Ovary (tissue), 7 donors: ENCODE measurements at regions not wholly inside any gene's neighbourhood (a gene's known extent, or its start where the extent isn't known, plus 50 kb on each side); places are given as distances from the start of the nearest gene placed in this dataset.
"Not testable (repeated sequence)": the region's sequence is repeated elsewhere in the genome, so short reads cannot be mapped to it uniquely, and the experiment has no call there.

Experiments
- DNase-seq, 5 donors: peaks; one replicate each; pipeline ENCODE4 v3.0.0-alpha.2; 2019 to 2020
- H3K27ac ChIP-seq, 2 donors: fragments of 200-600 bp; one replicate each; pipeline versions ENCODE4 v1.5.1 to v1.8.0; 2019 to 2022
- H3K27me3 ChIP-seq: fragments of 200-600 bp; one replicate; pipeline ENCODE4 v1.8.0; 2022
- H3K36me3 ChIP-seq: fragments of 200-600 bp; sonication (generic); one replicate; pipeline ENCODE4 v1.5.1; 2019
- H3K4me1 ChIP-seq: one replicate; pipeline ENCODE4 v1.8.1; 2013; ENCODE audit warnings: mild to moderate bottlenecking, moderate library complexity; ENCODE audit not compliant: insufficient read depth
- H3K4me3 ChIP-seq: fragments of 200-600 bp; sonication (generic); one replicate; pipeline ENCODE4 v1.5.1; 2017
- H3K9me3 ChIP-seq, 2 donors: fragments of 200-600 bp in 1 of 2; sonication (generic) in 1 of 2; one replicate each; pipeline versions ENCODE4 v1.5.1 to v1.8.1; 2013 to 2019; ENCODE audit warnings: mild to moderate bottlenecking in 1 of 2, moderate library complexity in 1 of 2
- CTCF ChIP-seq, 3 donors: fragments of 450-650 bp in 2 of 3; fragments of 200-600 bp in 1 of 3; IDR thresholded peaks; one replicate each; pipeline versions ENCODE4 v1.5.1 to v1.8.0; 2016 to 2022; ENCODE audit warnings: antibody characterized with exemption in 3 of 3, mild to moderate bottlenecking in 1 of 3
- EP300 ChIP-seq: sonication (generic); formaldehyde crosslinking; IDR thresholded peaks from one replicate; pipeline ENCODE4 v1.6.1; 2017; ENCODE audit warnings: antibody characterized with exemption
- POLR2A ChIP-seq: fragments of 450-650 bp; IDR thresholded peaks from one replicate; pipeline ENCODE4 v1.6.1; 2017; ENCODE audit warnings: antibody characterized with exemption, mild to moderate bottlenecking, moderate library complexity
- WGBS, 3 donors: extraction: QIAGEN DNeasy Blood & Tissue Kit in 1 of 3; methylation state at CpG; one replicate each; pipeline versions ENCODE4 v1.1.5 to v1.1.7; 2013 to 2017; 5-methylcytosine and 5-hydroxymethylcytosine counted together
- intact Hi-C, 4 donors: fragments of 100-400 bp; cut with DNase I; formaldehyde crosslinking; loops; one replicate each; pipeline versions ENCODE4 v1.11.0 to v1.15.1; 2022 to 2023
- donor health status: DM: no; HTN: no; CAD: no; lungs with moderate emphysema.
- donor health status: DM: no; HTN: no; CAD: no.
- donor health status: Bipolar disorder and iron deficiency.
- donor health status: DM: no; HTN: no; CAD: no.
- donor health status: DM: yes; HTN: yes; CAD: no.

GRCh38 chrX:139360356-139360755 lies 170.2 kb upstream of the F9 start:
- no peaks in the 10 kb centered on the region for H3K9me3 ChIP-seq
- no peaks in the 10 kb centered on the region for H3K4me1 ChIP-seq
- no peak for DNase-seq
- H3K4me3 ChIP-seq: no peak overlapping the region
- no peaks in the 10 kb centered on the region for H3K36me3 ChIP-seq
- no peaks in the 10 kb centered on the region for H3K27me3 ChIP-seq
- TF ChIP-seq POLR2A: no peak
- TF ChIP-seq EP300: no peak
- TF ChIP-seq CTCF (IDR thresholded peaks at IDR 0.05): no peak
- no peak overlapping the region for H3K27ac ChIP-seq
- intact Hi-C loops: no loop called here

DNA sequence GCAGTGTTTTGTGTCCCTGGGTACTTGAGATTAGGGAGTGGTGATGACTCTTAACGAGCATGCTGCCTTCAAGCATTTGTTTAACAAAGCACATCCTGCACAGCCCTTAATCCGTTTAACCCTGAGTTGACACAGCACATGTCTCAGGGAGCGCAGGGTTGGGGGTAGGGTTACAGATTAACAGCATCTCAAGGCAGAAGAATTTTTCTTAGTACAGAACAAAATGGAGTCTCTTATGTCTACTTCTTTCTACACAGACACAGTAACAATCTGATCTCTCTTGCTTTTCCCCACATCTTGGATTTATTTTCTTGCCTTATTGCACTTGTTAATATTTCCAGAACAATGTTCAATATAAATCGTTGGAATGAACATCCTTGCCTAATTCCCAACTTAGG lies 187.9 kb upstream of the F9 start:
- WGBS, 3 donors: 17 to 31% (median 24%) methylated on average over 4 of the region's 4 CpGs

DNA sequence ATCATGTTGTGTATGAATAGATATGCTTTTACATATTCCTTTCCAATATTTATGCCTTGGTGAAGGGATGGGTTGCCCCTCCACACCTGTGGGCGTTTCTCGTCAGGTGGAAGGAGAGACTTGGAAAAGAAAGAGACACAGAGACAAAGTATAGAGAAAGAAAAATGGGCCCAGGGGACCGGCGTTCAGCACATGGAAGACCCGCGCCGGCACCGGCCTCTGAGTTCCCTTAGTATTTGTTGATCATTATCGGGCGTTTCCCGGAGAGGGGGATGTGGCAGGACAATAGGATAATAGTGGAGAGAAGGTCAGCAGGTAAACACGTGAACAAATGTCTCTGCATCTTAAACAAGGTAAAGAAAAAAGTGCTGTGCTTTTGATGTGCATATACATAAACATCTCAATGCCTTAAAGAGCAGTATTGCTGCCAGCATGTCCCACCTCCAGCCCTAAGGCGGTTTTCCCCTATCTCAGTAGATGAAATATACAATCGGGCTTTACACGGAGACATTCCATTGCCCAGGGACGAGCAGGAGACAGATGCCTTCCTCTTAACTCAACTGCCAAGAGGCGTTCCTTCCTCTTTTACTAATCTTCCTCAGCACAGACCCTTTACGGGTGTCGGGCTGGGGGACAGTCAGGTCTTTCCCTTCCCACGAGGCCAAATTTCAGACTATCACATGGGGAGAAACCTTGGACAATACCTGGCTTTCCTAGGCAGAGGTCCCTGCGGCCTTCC lies 188.5 kb upstream of the F9 start:
- H3K9me3 ChIP-seq, H3K4me1 ChIP-seq, H3K4me3 ChIP-seq, H3K27ac ChIP-seq, DNase-seq, intact Hi-C loops, H3K36me3 ChIP-seq, H3K27me3 ChIP-seq: not testable (repeated sequence)
- 18 to 25% (median 21%) methylated on average over 19 to 21 of the region's 21 CpGs for WGBS, 3 donors

More for the DNA sequence above, 187.9 kb upstream of the F9 start:
- H3K4me3 ChIP-seq, H3K4me1 ChIP-seq, H3K36me3 ChIP-seq, H3K27me3 ChIP-seq, intact Hi-C loops, DNase-seq, H3K9me3 ChIP-seq, H3K27ac ChIP-seq: not testable (repeated sequence)

DNA sequence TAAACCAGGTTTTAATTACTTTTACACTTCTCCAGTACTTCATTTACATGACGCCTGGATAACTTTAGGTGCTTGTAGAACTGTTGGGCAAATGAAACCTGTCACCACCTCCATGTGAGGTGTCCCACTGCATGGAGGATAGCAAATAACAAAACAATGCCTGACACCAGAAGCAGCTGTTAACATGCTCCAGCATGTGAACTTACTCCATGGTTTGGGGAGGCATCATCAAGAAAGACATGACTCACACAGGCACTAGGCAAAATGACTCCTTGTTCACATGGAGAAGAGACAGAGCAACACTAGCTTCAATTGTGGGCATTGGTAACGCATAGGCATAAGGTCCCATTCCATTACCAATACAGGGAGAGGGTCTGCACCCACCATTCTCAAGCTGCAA lies 198.1 kb upstream of the F9 start:
- no peaks in the 10 kb centered on the region for H3K4me1 ChIP-seq
- WGBS, 3 donors: 69 to 84% (median 75%) methylated on average over 2 of the region's 2 CpGs
- no peak for TF ChIP-seq POLR2A
- TF ChIP-seq CTCF (IDR thresholded peaks at IDR 0.05): no peak
- no peak for TF ChIP-seq EP300
- H3K36me3 ChIP-seq: no peaks in the 10 kb centered on the region
- no peak for DNase-seq
- intact Hi-C loops: no loop called here
- no peak overlapping the region for H3K4me3 ChIP-seq
- H3K27me3 ChIP-seq: no peaks in the 10 kb centered on the region
- no peaks in the 10 kb centered on the region for H3K9me3 ChIP-seq
- no peak overlapping the region for H3K27ac ChIP-seq

DNA sequence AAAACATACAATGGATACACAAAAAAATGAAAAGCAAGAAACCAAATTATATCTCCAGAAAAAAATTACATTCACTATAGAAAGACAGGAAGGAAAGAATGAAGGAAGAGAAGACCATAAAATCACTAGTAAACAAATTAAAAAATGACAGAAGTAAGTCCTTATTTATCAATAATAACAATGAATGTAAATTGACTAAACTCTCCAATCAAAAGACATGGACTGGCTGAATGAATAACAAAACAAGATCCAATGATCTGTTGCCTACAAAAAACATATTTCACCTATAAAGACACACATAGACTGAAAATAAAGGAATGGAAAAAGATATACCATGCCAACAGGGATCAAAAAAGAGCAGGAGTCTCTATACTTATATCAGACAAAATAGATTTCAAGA lies 203.2 kb upstream of the F9 start:
- no peaks in the 10 kb centered on the region for H3K27me3 ChIP-seq
- no peak for DNase-seq
- intact Hi-C loops: no loop called here
- H3K36me3 ChIP-seq: no peaks in the 10 kb centered on the region
- no peaks in the 10 kb centered on the region for H3K9me3 ChIP-seq
- no peak overlapping the region for H3K27ac ChIP-seq
- no peaks in the 10 kb centered on the region for H3K4me1 ChIP-seq
- TF ChIP-seq POLR2A (no peak), EP300 (no peak), CTCF (IDR thresholded peaks at IDR 0.05) (no peak)
- no peak overlapping the region for H3K4me3 ChIP-seq
